Stimulated activated CD4-positive, alpha-beta T cell treated with anti-CD3 and anti-CD28 coated beads, Interleukin-2, amount 100 ng/mL, for 48 hours (primary cell): ENCODE measurements at regions not wholly inside any gene's neighbourhood (a gene's known extent, or its start where the extent isn't known, plus 50 kb on each side); places are given as distances from the start of the nearest gene placed in this dataset.

Experiments
- DNase-seq, 2 donors: peaks; one replicate each; pipeline ENCODE4 v3.0.0-alpha.2; 2020

DNA sequence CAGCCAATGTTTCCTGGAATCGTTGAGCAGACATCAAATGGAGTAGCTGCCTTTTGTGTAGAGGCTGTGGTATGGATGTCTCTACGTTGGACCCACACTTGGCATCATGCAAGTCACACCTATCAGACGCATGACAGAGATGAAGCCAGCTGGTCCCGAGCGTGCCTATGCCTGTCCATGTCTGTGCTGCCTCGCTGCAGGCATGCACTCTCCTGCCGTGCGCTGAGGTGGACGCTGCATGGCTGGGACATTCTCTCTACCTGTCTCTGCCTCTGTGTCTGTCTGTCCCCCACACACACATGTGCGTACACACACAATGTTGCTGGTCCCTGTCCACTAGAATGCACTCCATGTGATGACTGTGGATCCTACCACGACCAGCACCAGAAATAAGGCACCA, 514.2 kb upstream of the MYT1L start:
- no peak for DNase-seq

- DNase-seq, result no peak
Observed at GRCh38 chr2:2843969-2844548, 513.0 kb upstream of the MYT1L start.

DNA sequence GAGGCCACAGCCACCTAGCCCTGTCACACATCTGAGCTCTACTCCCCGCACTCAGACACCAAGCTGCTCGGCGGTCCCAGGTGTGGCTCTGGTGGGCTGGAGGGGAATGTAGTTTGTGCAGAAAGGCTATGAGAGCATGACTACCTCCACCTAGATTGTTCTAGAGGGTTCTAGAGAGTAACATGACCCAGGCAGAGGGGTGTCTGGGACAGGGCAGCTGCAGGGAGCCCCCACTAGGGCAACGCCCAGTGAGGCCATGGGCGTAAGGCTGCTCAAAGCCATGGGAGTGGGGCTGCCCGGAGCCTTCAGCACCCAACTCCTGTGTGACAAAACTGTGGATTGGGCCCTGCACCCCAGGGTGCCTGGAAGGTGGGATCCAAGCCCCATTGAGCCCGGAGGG, 511.4 kb upstream of the MYT1L start:
- DNase-seq, result no peak

DNA sequence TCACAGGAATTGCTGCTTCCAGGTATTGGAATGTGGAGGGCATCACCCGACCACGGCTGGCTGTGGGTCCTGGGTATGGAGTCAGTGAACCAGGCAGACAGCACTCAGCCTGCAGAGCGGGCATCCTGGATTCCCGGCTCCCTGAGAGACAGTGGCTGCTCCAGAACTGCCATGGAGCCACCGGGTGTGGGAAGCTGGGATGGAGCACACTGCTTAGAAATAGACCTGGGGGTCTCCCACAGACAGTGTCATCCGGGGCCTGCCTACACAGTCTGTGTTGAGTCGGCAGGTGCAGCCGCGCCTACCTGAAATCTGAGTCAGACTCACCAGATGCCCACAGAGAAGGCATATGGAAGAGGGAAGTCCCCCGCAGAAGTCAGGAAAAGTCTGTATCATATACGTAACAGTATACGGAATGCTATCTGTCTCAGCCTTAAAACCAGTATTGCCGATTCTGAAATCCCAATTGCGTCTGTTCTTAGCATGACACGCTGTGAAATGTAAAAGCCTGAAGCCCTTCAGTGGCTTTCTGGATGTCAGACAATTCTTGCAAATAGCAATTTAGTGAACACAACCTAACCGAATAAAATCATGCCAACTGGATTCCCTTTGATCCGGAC, 509.7 kb upstream of the MYT1L start:
- no peak for DNase-seq

DNA sequence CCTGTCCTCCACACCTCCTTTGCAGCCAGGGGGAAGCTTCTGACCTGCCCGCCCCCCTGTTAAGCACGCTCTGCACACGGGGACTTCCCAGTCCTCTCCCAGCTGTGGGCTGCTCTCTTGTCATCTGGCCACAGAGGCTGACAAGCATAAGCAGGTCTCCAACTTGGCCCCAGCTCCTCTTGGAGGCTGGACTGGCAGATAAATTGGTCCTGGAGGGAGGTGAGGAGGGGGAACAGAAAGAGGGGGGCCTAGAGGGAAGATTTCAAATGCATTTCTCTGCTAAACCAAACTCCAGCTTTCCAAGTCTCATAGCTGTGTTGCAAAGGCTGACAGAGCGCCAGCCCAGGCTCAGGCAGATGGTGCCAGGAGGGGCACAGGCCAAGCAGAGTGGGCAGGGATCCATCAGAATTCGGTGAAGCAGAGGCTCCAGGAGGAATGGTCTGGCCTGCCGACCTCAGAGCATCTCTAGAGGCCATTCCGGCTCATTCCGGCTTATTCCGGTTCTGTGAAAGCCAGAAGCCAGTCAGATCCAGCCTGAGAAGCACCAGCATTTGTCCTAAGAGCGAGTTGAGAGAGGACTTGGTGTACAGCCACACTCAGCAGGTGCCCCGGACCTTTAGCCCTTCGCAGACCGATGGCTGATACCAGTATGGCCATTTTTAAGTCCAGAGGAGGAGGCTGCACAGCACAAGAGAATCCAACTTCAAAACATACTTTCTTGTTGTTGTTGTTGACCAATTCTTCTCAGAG, 508.9 kb upstream of the MYT1L start:
- DNase-seq, result no peak

- no peak for DNase-seq
Observed at GRCh38 chr2:2839393-2839781, 508.3 kb upstream of the MYT1L start.

DNA sequence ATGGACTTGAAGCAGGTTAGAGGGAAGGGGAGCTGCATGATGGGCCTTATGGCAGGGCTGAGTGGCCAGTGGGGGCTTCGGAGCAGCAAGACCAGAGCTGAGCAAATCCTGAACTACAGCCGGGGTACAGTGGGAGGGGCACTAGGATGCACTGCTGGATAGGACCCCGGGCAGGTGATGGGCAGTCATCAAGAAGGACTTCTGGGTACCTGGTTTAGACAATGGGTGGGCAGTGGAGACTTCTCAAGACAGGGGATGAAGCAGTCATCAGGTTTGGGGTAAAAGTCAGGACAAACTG, 507.4 kb upstream of the MYT1L start:
- DNase-seq, result no peak

DNA sequence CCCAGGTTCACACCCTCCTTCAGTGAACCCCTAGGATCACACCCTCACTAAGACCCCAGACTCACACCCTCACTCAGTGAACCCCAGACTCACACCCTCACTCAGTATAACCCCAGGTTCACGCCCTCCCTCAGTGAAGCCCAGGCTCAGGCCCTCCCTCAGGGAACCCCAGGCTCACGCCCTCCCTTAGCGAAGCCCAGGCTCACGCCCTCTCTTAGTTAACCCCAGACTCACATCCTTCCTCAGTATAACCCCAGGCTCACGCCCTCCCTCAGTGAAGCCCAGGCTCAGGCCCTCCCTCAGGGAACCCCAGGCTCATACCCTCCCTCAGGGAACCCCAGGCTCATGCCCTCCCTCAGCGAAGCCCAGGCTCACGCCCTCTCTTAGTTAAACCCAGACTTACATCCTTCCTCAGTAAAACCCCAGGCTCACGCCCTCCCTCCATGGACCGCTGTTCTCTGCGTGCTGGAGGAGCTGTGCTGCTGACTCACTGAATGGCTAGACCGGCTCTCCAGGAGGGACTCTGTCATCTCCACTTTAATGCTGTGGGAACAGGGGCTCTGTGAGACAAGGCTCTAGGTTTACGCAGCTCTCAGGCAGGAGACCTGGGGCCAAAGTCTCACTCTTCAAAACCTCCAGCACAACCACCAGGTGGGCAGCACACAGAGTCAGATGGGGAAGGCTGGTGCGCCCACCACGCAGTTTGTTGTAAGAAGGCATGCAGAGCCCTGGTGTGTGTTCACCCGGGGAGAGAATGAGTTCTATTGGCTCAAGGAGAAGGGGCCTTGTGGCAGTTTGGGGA, 506.9 kb upstream of the MYT1L start:
- DNase-seq, result no peak

- DNase-seq, result no peak
Observed at GRCh38 chr2:2836343-2837070, 505.4 kb upstream of the MYT1L start.

DNA sequence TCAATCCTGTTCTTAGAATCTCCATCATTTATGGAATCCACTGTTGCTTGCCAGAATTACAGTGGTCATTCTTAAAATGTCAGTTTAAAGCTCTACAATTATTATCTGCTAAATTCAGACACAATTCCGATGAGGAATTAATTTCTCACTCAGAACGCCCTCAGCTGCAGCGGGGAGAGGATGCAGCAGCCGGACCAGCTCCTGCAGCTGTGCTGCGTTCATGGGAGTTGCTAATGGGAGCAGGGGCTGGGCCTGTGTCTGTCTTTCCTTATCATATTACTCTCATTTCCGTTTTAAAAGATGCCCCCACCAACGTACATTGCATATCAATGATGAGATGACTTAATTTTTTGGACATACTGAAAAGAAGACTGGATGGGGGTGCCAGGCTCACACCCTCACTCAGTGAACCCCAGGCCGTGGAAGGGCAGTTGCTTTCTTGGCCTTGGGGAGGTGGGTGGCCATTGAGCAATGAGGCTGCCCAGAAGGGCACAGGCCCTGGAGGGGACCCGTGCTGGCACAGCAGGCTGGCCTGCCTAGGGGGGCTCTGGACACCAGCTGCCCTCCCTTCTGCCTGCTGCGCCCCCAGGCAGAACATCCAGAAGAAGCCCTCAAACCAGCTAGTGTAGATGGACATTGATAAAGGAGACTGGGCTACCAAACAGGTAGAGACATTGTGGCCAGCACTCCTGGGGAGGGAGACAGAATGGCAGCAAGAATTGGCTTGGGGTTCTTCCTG, 503.6 kb upstream of the MYT1L start:
- no peak for DNase-seq

GRCh38 chr2:2834105-2834504, 503.0 kb upstream of the MYT1L start:
- no peak for DNase-seq

DNA sequence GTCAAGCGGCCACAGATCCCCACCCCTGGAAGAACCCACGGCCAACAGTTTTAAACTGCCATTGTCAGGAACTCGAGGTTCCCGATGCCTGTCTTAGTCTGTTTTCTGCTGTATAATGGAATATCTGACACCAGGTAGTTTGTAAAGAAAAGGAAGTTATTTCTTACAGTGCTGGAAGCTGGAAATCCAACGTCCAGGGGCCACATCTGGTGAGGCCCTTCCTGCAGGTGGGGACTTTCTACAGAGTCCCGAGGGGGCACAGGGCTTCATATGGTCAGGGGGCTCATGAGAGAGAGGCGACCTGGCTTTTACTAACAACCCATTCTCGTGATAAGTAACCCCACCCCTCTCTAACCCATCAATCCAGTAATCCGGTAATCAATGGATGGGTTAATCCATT, 501.6 kb upstream of the MYT1L start:
- no peak for DNase-seq

- DNase-seq, result no peak
Observed at GRCh38 chr2:2831633-2832032, 500.6 kb upstream of the MYT1L start.

- DNase-seq, result no peak
Observed at GRCh38 chr2:2830576-2830975, 499.5 kb upstream of the MYT1L start.

DNA sequence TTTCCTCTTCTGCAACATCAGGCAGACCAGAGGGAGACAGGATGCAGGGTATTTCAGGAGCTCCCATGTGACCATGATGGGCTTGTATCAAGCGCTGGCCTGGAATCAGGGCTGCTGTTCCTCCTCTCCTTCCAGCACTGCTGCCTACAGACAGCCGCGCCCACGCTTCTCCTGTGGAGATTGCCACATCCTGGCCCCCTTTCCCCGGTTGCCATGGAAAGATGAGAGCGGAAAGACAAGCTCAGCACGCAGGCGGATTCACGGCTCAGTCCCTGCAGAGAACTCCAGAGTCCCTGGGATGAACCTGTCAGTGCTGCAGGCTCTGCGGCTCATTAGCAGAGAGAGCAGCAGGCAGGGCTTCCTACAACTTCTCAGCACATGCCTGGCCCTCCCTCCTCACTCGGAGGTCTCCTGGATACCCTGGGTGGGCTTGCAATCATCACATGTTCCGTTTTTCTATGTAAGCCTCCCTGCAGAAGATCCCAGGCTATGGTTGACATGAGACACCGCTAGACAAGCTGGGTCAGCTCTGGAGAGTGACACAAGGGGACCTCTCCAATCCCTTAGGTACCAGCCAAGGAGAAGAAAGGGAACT, 497.8 kb upstream of the MYT1L start:
- DNase-seq, result no peak

DNA sequence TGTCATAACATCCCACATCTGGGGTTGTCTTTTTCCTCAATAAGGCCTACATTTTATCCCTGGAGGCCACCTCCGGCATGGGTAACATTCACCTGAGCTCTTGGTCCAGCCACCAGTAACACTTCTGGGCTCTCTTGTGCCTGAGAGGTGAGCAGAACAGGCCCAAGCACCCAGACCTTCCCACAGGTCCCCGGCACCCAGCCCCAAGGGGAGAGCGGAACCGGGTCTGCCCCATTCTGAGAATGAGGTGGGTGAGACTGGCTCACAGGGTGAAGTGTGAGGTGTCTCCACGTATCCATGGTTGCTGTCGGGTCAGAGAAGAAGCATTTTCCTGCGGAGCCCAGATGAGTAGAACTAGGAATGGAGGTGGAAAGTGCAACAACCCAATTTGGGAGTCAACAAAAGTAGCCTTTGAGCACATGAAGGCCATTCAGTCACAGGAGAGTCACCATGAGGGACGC, 496.7 kb upstream of the MYT1L start:
- DNase-seq, result no peak

GRCh38 chr2:2827046-2827636, 496.1 kb upstream of the MYT1L start:
- no peak for DNase-seq

- DNase-seq, result no peak
Observed at GRCh38 chr2:2826621-2827020, 495.5 kb upstream of the MYT1L start.

- no peak for DNase-seq
Observed at GRCh38 chr2:2826209-2826551, 495.1 kb upstream of the MYT1L start.

DNA sequence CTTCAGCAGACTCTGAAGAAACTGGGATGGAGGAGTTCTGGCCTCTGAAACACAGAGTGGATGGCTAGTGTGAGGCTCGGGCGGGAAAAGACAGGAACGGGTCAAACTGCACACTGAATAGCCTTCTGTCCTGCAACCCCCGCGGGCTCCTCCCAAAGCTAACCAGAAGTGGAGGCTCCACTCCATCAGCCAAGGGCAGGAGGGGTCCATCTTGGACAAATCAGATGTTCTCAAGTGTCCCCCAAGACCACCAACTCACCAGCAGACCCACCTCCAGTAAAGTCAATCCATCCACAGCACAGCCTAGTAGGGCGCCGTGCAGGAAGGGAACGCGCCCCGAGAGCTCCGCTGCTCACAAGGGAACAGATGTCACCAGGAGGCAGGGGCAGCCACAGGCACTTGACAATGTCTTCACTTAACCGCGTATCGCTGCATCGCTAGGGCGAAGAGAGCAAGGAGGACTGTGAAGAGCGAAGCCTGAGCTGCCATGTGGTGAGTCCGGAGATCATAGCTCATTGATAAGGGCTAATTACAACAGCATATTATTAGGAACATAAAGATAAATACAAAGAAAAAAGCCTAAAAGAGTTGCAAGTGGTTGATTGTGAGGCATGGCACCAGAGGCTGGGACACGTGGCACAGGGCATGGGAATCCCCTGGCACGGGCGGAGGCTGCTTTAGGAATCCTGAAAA, 494.6 kb upstream of the MYT1L start:
- no peak for DNase-seq

DNA sequence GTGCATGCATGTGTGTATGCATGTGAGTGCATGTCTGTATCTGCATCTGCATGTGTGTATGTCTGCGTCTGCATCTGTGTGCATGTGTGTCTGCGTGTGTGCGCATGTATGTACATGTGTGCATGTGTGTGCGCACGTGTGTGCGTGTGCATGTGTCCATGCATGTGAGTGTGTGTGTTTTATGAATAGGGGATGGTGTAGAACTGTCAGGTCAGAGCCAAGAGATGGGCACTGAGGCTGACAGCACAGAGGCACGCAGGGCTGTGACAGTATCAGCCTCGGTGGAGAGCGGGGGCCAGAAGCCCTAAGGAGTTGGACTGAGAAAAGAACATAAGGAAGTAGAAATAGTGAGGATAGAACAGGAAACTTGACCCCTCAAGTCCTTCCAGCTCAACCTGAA, 494.0 kb upstream of the MYT1L start:
- no peak for DNase-seq
